ENCODE measurements at regions not wholly inside any gene's neighbourhood (a gene's known extent, or its start where the extent isn't known, plus 50 kb on each side); places are given as distances from the start of the nearest gene placed in this dataset.

DNA sequence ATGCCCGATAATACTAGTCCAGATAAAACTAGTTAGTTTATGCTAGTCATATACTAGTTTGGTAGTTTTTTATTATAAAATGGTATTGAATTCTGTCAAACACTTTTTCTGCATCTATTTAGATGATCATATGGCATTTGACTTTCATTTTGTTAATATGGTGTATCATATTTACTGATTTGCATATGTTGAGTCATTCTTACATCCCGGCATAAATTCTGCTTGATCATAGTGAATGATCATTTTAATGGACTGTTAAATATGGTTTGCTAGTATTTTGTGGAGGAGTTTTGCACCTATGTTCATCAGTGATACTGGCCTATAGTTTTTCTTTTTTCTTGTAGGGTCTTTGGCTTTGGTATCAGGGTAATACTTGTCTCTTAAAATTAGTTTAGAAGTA, 365.6 kb downstream of the TAF11L14 start (continued):
- TF ChIP-seq REST (IDR thresholded peaks at IDR 0.05; ENCODE audit: unreplicated experiment) (no peak), ETS1 (IDR thresholded peaks at IDR 0.05) (no peak), EZH2phosphoT487 (IDR thresholded peaks at IDR 0.05; ENCODE audit: unreplicated experiment) (no peak), POLR2AphosphoS5 (IDR thresholded peaks at IDR 0.05; ENCODE audit: low read depth) (no peak)

- Histone ChIP-seq H3F3A (replicated peaks; ENCODE audit: low read depth) (no peaks in the 10 kb centered on the region), H3K4me1 (ENCODE audit: insufficient read depth) (no peaks in the 10 kb centered on the region), H4K20me1 (replicated peaks; ENCODE audit: insufficient read depth) (no peaks in the 10 kb centered on the region), H3K36me3 (ENCODE audit: insufficient read depth) (no peaks in the 10 kb centered on the region), H3K4me2 (no peak overlapping the region), H3K9me2 (ENCODE audit: insufficient read depth) (no peaks in the 10 kb centered on the region), H3K79me2 (replicated peaks; ENCODE audit: insufficient read depth) (no peaks in the 10 kb centered on the region), H3K4me3 (no peak overlapping the region), H3K27me3 (ENCODE audit: insufficient read depth) (no peaks in the 10 kb centered on the region), H3K27ac (ENCODE audit: low read depth) (no peak overlapping the region), H2AFZ (peak overlapping the region; percentile 50; the same call in 1 of the 2 replicates)
- Mint-ChIP-seq H3K9me3 (peaks cover 8% of the 10 kb centered on the region), H3K4me1 (no peaks in the 10 kb centered on the region), H3K4me3 (no peak overlapping the region), H3K27me3 (ENCODE audit: insufficient read depth, low read depth, poor library complexity) (no peaks in the 10 kb centered on the region), H3K36me3 (ENCODE audit: low read depth) (0 out of 3 replicates have a peak, but pooled peaks cover 2% of the 10 kb centered on the region), H3K27ac (no peak overlapping the region)
- ATAC-seq (no peak), DNase-seq (ENCODE audit: low spot score) (no peak)
- TF ChIP-seq EZH2 (IDR thresholded peaks at IDR 0.05; ENCODE audit: low read depth, unreplicated experiment) (no peak), ZNF331 (CRISPR knock-in tag; IDR thresholded peaks at IDR 0.05; ENCODE audit: low read depth) (no peak), ZNF114 (CRISPR knock-in tag; IDR thresholded peaks at IDR 0.05) (no peak), EZH2phosphoT487 (IDR thresholded peaks at IDR 0.05; ENCODE audit: unreplicated experiment) (no peak), JUNB (IDR thresholded peaks at IDR 0.05; ENCODE audit: unreplicated experiment) (no peak), NANOG (IDR thresholded peaks at IDR 0.05; ENCODE audit: borderline replicate concordance) (no peak), CREB1 (CRISPR knock-in tag; IDR thresholded peaks at IDR 0.05; ENCODE audit: low read depth) (no peak), CTCF (conservative IDR thresholded peaks at IDR 0.05; ENCODE audit: low read depth in 2 of 2) (no peak), POLR2AphosphoS5 (IDR thresholded peaks at IDR 0.05; ENCODE audit: low read depth) (no peak)
- TF ChIP-seq, protein P1, sequence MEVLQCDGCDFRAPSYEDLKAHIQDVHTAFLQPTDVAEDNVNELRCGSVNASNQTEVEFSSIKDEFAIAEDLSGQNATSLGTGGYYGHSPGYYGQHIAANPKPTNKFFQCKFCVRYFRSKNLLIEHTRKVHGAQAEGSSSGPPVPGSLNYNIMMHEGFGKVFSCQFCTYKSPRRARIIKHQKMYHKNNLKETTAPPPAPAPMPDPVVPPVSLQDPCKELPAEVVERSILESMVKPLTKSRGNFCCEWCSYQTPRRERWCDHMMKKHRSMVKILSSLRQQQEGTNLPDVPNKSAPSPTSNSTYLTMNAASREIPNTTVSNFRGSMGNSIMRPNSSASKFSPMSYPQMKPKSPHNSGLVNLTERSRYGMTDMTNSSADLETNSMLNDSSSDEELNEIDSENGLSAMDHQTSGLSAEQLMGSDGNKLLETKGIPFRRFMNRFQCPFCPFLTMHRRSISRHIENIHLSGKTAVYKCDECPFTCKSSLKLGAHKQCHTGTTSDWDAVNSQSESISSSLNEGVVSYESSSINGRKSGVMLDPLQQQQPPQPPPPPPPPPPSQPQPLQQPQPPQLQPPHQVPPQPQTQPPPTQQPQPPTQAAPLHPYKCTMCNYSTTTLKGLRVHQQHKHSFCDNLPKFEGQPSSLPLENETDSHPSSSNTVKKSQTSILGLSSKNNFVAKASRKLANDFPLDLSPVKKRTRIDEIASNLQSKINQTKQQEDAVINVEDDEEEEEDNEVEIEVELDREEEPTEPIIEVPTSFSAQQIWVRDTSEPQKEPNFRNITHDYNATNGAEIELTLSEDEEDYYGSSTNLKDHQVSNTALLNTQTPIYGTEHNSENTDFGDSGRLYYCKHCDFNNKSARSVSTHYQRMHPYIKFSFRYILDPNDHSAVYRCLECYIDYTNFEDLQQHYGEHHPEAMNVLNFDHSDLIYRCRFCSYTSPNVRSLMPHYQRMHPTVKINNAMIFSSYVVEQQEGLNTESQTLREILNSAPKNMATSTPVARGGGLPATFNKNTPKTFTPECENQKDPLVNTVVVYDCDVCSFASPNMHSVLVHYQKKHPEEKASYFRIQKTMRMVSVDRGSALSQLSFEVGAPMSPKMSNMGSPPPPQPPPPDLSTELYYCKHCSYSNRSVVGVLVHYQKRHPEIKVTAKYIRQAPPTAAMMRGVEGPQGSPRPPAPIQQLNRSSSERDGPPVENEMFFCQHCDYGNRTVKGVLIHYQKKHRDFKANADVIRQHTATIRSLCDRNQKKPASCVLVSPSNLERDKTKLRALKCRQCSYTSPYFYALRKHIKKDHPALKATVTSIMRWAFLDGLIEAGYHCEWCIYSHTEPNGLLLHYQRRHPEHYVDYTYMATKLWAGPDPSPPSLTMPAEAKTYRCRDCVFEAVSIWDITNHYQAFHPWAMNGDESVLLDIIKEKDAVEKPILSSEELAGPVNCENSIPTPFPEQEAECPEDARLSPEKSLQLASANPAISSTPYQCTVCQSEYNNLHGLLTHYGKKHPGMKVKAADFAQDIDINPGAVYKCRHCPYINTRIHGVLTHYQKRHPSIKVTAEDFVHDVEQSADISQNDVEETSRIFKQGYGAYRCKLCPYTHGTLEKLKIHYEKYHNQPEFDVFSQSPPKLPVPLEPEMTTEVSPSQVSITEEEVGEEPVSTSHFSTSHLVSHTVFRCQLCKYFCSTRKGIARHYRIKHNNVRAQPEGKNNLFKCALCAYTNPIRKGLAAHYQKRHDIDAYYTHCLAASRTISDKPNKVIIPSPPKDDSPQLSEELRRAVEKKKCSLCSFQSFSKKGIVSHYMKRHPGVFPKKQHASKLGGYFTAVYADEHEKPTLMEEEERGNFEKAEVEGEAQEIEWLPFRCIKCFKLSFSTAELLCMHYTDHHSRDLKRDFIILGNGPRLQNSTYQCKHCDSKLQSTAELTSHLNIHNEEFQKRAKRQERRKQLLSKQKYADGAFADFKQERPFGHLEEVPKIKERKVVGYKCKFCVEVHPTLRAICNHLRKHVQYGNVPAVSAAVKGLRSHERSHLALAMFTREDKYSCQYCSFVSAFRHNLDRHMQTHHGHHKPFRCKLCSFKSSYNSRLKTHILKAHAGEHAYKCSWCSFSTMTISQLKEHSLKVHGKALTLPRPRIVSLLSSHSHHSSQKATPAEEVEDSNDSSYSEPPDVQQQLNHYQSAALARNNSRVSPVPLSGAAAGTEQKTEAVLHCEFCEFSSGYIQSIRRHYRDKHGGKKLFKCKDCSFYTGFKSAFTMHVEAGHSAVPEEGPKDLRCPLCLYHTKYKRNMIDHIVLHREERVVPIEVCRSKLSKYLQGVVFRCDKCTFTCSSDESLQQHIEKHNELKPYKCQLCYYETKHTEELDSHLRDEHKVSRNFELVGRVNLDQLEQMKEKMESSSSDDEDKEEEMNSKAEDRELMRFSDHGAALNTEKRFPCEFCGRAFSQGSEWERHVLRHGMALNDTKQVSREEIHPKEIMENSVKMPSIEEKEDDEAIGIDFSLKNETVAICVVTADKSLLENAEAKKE (CRISPR knock-in tag; IDR thresholded peaks at IDR 0.05) = no peak
Measured at GRCh38 chr5:18000744-18001143, 366.5 kb downstream of the TAF11L14 start.
